22Rv1 (cell line): ENCODE measurements at regions not wholly inside any gene's neighbourhood (a gene's known extent, or its start where the extent isn't known, plus 50 kb on each side); places are given as distances from the start of the nearest gene placed in this dataset.

Experiments
- H3K27ac ChIP-seq: fragments of 450-650 bp; 2 replicates; pipeline ENCODE4 v1.5.1; 2017
- ZFX ChIP-seq: fragments of 450-650 bp; IDR thresholded peaks from 2 replicates; pipeline ENCODE4 v1.6.1; 2017; ENCODE audit warnings: antibody characterized with exemption, borderline replicate concordance
- TF ChIP-seq, protein P1 (sequence below): fragments of 450-650 bp; IDR thresholded peaks from 2 replicates; pipeline ENCODE4 v1.5.1; 2017; ENCODE audit warnings: mild to moderate bottlenecking

DNA sequence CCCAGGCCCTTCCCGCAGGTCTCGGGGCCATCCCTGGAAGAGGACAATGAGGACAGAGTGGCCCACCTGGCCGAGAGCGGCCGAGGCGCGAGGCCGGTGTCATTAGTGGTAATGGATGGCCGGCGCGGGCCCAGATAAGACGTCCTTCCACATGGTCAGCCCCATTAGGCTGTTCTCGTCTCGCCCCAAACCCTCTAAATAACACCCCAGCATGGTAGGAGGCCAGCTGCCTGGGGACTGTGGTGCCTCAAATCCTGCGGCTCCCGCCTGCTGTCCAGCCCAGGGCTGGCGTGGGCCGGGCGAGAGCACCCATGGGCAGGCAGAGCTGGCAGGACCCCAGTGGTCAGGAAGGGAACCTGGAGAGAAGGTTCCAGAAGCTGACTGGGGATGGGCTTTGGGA, 121.7 kb downstream of the FAM53A start:
- no peak for TF ChIP-seq ZFX
- TF ChIP-seq, protein P1, sequence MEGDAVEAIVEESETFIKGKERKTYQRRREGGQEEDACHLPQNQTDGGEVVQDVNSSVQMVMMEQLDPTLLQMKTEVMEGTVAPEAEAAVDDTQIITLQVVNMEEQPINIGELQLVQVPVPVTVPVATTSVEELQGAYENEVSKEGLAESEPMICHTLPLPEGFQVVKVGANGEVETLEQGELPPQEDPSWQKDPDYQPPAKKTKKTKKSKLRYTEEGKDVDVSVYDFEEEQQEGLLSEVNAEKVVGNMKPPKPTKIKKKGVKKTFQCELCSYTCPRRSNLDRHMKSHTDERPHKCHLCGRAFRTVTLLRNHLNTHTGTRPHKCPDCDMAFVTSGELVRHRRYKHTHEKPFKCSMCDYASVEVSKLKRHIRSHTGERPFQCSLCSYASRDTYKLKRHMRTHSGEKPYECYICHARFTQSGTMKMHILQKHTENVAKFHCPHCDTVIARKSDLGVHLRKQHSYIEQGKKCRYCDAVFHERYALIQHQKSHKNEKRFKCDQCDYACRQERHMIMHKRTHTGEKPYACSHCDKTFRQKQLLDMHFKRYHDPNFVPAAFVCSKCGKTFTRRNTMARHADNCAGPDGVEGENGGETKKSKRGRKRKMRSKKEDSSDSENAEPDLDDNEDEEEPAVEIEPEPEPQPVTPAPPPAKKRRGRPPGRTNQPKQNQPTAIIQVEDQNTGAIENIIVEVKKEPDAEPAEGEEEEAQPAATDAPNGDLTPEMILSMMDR, result no peak
- H3K27ac ChIP-seq, result no peak overlapping the region

GRCh38 chr4:1561286-1561990, 122.7 kb downstream of the FAM53A start:
- no peak overlapping the region for H3K27ac ChIP-seq
- no peak for TF ChIP-seq ZFX
- TF ChIP-seq, protein P1, result no peak

- no peak overlapping the region for H3K27ac ChIP-seq
- TF ChIP-seq ZFX, result no peak
- TF ChIP-seq, protein P1, result no peak
Measured at GRCh38 chr4:1559896-1560650, 124.0 kb downstream of the FAM53A start.

DNA sequence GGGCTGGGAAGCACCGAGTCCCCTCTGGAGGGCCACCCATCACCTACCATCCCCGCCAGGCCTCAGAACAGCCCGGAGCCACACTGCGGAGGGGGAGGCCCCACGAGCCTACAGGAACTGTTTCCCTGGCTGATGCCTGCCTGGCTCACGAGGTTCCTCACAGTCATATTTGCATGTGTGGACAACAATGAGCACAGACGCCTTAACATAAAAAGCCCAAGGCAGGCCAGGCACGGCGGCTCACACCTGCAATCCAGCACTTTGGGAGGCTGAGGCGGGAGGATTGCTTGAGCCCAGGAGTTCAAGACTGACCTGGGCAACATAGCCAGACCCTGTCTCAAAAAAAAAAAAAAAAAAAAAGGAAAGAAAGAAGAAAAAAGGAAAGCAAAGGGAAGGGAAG, 125.9 kb downstream of the FAM53A start:
- no peak overlapping the region for H3K27ac ChIP-seq
- no peak for TF ChIP-seq ZFX
- TF ChIP-seq, protein P1, result no peak

- H3K27ac ChIP-seq, result no peak overlapping the region
- TF ChIP-seq, protein P1, result no peak
- no peak for TF ChIP-seq ZFX
Measured at GRCh38 chr4:1557221-1557597, 126.9 kb downstream of the FAM53A start.

- no peak overlapping the region for H3K27ac ChIP-seq
- no peak for TF ChIP-seq ZFX
- TF ChIP-seq, protein P1, result no peak
Measured at GRCh38 chr4:1556541-1557220, 127.4 kb downstream of the FAM53A start.
